ENCODE measurements at regions not wholly inside any gene's neighbourhood (a gene's known extent, or its start where the extent isn't known, plus 50 kb on each side); places are given as distances from the start of the nearest gene placed in this dataset.

DNA sequence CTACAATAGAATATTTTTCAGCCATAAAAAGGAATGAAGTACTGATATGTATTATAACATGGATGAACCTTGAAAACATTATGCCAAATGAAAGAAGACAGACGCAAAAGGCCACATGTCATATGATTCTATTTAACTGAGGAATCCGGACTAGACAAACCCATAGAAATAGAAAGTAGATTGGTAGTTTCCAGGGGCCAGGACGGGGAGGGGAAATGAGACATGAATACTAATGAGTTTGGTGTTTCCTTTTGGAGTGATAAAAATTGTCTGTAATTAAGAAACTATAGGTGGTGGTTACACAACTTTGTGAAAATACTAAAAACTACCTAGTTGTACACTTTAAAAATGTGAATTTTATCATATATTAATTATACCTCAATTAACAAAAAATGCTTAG, 247.6 kb downstream of the BCAT1 start:
- no peak for FAIRE-seq
- Histone ChIP-seq H3K27ac (ENCODE audit: extremely low read depth, low read depth, low read length) (no peak overlapping the region), H3K9me3 (replicated peaks; ENCODE audit: control insufficient read depth, insufficient read depth, low read depth, low read length) (no peaks in the 10 kb centered on the region), H3K4me2 (ENCODE audit: insufficient read depth, low read length) (no peak overlapping the region), H3K9me1 (ENCODE audit: control insufficient read depth, insufficient read depth, low read length) (no peaks in the 10 kb centered on the region), H3K4me1 (replicated peaks in 1 of 2; ENCODE audit: control insufficient read depth in 2 of 2, insufficient read depth in 2 of 2, low read length in 2 of 2) (peaks cover 0 to 25% of the 10 kb centered on the region in 2 experiments; a peak in 3 of 5 replicates), H3K9ac (ENCODE audit: insufficient read depth in 1 of 2, low read depth in 2 of 2, low read length in 2 of 2) (no peak overlapping the region), H3K79me2 (ENCODE audit: control insufficient read depth, insufficient read depth, low read length) (no peaks in the 10 kb centered on the region), H3K4me3 (no peak overlapping the region), H4K20me1 (replicated peaks; ENCODE audit: control insufficient read depth, insufficient read depth, low read length) (no peaks in the 10 kb centered on the region), H3K36me3 (ENCODE audit: control insufficient read depth, insufficient read depth, low read length) (no peaks in the 10 kb centered on the region), H3K27me3 (ENCODE audit: control insufficient read depth in 2 of 2, insufficient read depth in 2 of 2, low read length in 2 of 2) (no peaks in the 10 kb centered on the region), H2AFZ (ENCODE audit: low read depth, low read length) (no peak overlapping the region)
- in situ Hi-C loops (cut with MboI) (no loop called here), intact Hi-C loops (cut with micrococcal nuclease) (no loop called here)
- ChIA-PET POLR2A (no interaction called here), CTCF (ENCODE audit: low intra/inter-chr PET ratio) (no interaction called here)
- BruUV-seq (replicated peaks): no TSS peak
- TF ChIP-seq CREB3 (tag; conservative IDR thresholded peaks at IDR 0.05; ENCODE audit: low read depth): no peak
- TF ChIP-seq NEUROD1 (IDR thresholded peaks at IDR 0.05; ENCODE audit: borderline replicate concordance, low read depth, low read length, partially characterized antibody): no peak
- no peak for TF ChIP-seq ELF4 (CRISPR knock-in tag; IDR thresholded peaks at IDR 0.05)
- no peak for TF ChIP-seq BACH1 (tag; IDR thresholded peaks at IDR 0.05)
- no peak for DNase-seq (ENCODE audit: extremely low read depth in 1 of 4, low spot score in 3 of 4)
- WGBS (ENCODE audit: insufficient coverage, low coverage, missing lambda C conversion rate): 64% methylated on average over 3 of the region's 3 CpGs
- ATAC-seq: no peak

GRCh38 chr12:24698972-24699371, 249.9 kb downstream of the BCAT1 start:
- no peaks in the 10 kb centered on the region for H3K36me3 ChIP-seq (ENCODE audit: control insufficient read depth, insufficient read depth, low read length)
- CTCF ChIA-PET (ENCODE audit: low intra/inter-chr PET ratio): no interaction called here
- peak overlapping the region; percentile 42 for H2AFZ ChIP-seq (ENCODE audit: low read depth, low read length)
- FAIRE-seq: no peak
- peaks cover 0 to 29% of the 10 kb centered on the region in 2 experiments; a peak in 3 of 5 replicates for H3K4me1 ChIP-seq (replicated peaks in 1 of 2; ENCODE audit: control insufficient read depth in 2 of 2, insufficient read depth in 2 of 2, low read length in 2 of 2)
- intact Hi-C loops (cut with micrococcal nuclease): loop anchor here (10.0 kb wide), 1 partner anchor 246 kb away; the partner anchor contains the start of gene BCAT1
- H3K9me1 ChIP-seq (ENCODE audit: control insufficient read depth, insufficient read depth, low read length): no peaks in the 10 kb centered on the region
- in situ Hi-C loops (cut with MboI): no loop called here
- WGBS (ENCODE audit: insufficient coverage, low coverage, missing lambda C conversion rate): 70% methylated on average over 2 of the region's 2 CpGs
- DNase-seq (ENCODE audit: extremely low read depth in 1 of 4, low spot score in 3 of 4): no peak
- H3K9me3 ChIP-seq (replicated peaks; ENCODE audit: control insufficient read depth, insufficient read depth, low read depth, low read length): no peaks in the 10 kb centered on the region
- H4K20me1 ChIP-seq (replicated peaks; ENCODE audit: control insufficient read depth, insufficient read depth, low read length): no peaks in the 10 kb centered on the region
- no peak for TF ChIP-seq GATA2 (CRISPR knock-in tag; IDR thresholded peaks at IDR 0.05)
- no peak for TF ChIP-seq TSHZ1 (CRISPR knock-in tag; IDR thresholded peaks at IDR 0.05)
- TF ChIP-seq POLR2A (conservative IDR thresholded peaks at IDR 0.05): no peak
- no peak overlapping the region for H3K9ac ChIP-seq (ENCODE audit: insufficient read depth in 1 of 2, low read depth in 2 of 2, low read length in 2 of 2)
- ATAC-seq: no peak
- POLR2A ChIA-PET: interaction anchor here (1.0 kb wide), 1 partner anchor 13 kb away, joined by 3 read pairs; no protein-coding TSS in a partner anchor
- BruUV-seq (replicated peaks): no TSS peak
- no peak overlapping the region for H3K27ac ChIP-seq (ENCODE audit: extremely low read depth, low read depth, low read length)
- H3K4me3 ChIP-seq: no peak overlapping the region
- H3K79me2 ChIP-seq (ENCODE audit: control insufficient read depth, insufficient read depth, low read length): no peaks in the 10 kb centered on the region
- H3K4me2 ChIP-seq (ENCODE audit: insufficient read depth, low read length): no peak overlapping the region
- no peaks in the 10 kb centered on the region for H3K27me3 ChIP-seq (ENCODE audit: control insufficient read depth in 2 of 2, insufficient read depth in 2 of 2, low read length in 2 of 2)
